ENCODE measurements at regions not wholly inside any gene's neighbourhood (a gene's known extent, or its start where the extent isn't known, plus 50 kb on each side); places are given as distances from the start of the nearest gene placed in this dataset.
"Not testable (repeated sequence)": the region's sequence is repeated elsewhere in the genome, so short reads cannot be mapped to it uniquely, and the experiment has no call there.

GRCh38 chr15:53843166-53843565 lies 83.7 kb upstream of the WDR72 start:
- no peak for DNase-seq

GRCh38 chr15:53841651-53842050 lies 82.2 kb upstream of the WDR72 start:
- DNase-seq: no peak

- no peak for DNase-seq
These were observed 81.2 kb upstream of the WDR72 start for GRCh38 chr15:53840681-53841080.

- peak; percentile 76 for DNase-seq
These were observed 77.8 kb upstream of the WDR72 start for GRCh38 chr15:53837263-53837662.

- no peak for DNase-seq
These were observed 77.2 kb upstream of the WDR72 start for GRCh38 chr15:53836618-53837017.

GRCh38 chr15:53835309-53835708 lies 75.8 kb upstream of the WDR72 start:
- DNase-seq: no peak

- no peak for DNase-seq
These were observed 74.8 kb upstream of the WDR72 start for GRCh38 chr15:53834214-53834613.

GRCh38 chr15:53833134-53833624 lies 73.7 kb upstream of the WDR72 start:
- DNase-seq: no peak

GRCh38 chr15:53831907-53832770 lies 72.7 kb upstream of the WDR72 start:
- DNase-seq: no peak

- no peak for DNase-seq
These were observed 71.4 kb upstream of the WDR72 start for GRCh38 chr15:53830707-53831386.

- DNase-seq: no peak
These were observed 70.5 kb upstream of the WDR72 start for GRCh38 chr15:53829923-53830459.

GRCh38 chr15:53829471-53829870 lies 70.0 kb upstream of the WDR72 start:
- DNase-seq: no peak

GRCh38 chr15:53827355-53827754 lies 67.9 kb upstream of the WDR72 start:
- DNase-seq: no peak

GRCh38 chr15:53811530-53811929 lies 52.1 kb upstream of the WDR72 start:
- no peak for DNase-seq

GRCh38 chr15:53810306-53810705 lies 50.8 kb upstream of the WDR72 start:
- DNase-seq: not testable (repeated sequence)
